ENCODE measurements at regions not wholly inside any gene's neighbourhood (a gene's known extent, or its start where the extent isn't known, plus 50 kb on each side); places are given as distances from the start of the nearest gene placed in this dataset.

DNA sequence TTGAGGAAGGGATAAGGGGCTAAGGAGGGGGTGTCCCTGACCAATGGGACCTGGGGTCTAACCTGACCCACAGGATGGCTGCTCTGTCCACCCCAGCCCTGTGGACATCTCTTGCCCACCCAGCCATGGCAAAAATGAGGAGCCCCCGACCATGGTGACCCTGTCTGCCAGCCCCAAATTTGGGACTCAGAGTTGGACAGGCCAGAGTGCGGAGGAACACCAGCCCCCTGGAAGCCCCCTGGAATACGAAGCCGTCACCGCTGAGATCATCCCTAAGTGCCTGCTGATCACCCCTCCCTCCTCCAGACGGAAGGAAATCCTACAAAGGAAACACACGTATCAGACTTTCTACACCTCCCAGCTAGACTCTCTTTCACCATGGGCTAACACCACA is 119.3 kb downstream of the SIK1 start (continued):
- TF ChIP-seq, protein P1, sequence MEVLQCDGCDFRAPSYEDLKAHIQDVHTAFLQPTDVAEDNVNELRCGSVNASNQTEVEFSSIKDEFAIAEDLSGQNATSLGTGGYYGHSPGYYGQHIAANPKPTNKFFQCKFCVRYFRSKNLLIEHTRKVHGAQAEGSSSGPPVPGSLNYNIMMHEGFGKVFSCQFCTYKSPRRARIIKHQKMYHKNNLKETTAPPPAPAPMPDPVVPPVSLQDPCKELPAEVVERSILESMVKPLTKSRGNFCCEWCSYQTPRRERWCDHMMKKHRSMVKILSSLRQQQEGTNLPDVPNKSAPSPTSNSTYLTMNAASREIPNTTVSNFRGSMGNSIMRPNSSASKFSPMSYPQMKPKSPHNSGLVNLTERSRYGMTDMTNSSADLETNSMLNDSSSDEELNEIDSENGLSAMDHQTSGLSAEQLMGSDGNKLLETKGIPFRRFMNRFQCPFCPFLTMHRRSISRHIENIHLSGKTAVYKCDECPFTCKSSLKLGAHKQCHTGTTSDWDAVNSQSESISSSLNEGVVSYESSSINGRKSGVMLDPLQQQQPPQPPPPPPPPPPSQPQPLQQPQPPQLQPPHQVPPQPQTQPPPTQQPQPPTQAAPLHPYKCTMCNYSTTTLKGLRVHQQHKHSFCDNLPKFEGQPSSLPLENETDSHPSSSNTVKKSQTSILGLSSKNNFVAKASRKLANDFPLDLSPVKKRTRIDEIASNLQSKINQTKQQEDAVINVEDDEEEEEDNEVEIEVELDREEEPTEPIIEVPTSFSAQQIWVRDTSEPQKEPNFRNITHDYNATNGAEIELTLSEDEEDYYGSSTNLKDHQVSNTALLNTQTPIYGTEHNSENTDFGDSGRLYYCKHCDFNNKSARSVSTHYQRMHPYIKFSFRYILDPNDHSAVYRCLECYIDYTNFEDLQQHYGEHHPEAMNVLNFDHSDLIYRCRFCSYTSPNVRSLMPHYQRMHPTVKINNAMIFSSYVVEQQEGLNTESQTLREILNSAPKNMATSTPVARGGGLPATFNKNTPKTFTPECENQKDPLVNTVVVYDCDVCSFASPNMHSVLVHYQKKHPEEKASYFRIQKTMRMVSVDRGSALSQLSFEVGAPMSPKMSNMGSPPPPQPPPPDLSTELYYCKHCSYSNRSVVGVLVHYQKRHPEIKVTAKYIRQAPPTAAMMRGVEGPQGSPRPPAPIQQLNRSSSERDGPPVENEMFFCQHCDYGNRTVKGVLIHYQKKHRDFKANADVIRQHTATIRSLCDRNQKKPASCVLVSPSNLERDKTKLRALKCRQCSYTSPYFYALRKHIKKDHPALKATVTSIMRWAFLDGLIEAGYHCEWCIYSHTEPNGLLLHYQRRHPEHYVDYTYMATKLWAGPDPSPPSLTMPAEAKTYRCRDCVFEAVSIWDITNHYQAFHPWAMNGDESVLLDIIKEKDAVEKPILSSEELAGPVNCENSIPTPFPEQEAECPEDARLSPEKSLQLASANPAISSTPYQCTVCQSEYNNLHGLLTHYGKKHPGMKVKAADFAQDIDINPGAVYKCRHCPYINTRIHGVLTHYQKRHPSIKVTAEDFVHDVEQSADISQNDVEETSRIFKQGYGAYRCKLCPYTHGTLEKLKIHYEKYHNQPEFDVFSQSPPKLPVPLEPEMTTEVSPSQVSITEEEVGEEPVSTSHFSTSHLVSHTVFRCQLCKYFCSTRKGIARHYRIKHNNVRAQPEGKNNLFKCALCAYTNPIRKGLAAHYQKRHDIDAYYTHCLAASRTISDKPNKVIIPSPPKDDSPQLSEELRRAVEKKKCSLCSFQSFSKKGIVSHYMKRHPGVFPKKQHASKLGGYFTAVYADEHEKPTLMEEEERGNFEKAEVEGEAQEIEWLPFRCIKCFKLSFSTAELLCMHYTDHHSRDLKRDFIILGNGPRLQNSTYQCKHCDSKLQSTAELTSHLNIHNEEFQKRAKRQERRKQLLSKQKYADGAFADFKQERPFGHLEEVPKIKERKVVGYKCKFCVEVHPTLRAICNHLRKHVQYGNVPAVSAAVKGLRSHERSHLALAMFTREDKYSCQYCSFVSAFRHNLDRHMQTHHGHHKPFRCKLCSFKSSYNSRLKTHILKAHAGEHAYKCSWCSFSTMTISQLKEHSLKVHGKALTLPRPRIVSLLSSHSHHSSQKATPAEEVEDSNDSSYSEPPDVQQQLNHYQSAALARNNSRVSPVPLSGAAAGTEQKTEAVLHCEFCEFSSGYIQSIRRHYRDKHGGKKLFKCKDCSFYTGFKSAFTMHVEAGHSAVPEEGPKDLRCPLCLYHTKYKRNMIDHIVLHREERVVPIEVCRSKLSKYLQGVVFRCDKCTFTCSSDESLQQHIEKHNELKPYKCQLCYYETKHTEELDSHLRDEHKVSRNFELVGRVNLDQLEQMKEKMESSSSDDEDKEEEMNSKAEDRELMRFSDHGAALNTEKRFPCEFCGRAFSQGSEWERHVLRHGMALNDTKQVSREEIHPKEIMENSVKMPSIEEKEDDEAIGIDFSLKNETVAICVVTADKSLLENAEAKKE (CRISPR knock-in tag; IDR thresholded peaks at IDR 0.05) = no peak
- TF ChIP-seq JUNB (IDR thresholded peaks at IDR 0.05; ENCODE audit: unreplicated experiment) (no peak), NANOG (IDR thresholded peaks at IDR 0.05; ENCODE audit: borderline replicate concordance) (no peak)

DNA sequence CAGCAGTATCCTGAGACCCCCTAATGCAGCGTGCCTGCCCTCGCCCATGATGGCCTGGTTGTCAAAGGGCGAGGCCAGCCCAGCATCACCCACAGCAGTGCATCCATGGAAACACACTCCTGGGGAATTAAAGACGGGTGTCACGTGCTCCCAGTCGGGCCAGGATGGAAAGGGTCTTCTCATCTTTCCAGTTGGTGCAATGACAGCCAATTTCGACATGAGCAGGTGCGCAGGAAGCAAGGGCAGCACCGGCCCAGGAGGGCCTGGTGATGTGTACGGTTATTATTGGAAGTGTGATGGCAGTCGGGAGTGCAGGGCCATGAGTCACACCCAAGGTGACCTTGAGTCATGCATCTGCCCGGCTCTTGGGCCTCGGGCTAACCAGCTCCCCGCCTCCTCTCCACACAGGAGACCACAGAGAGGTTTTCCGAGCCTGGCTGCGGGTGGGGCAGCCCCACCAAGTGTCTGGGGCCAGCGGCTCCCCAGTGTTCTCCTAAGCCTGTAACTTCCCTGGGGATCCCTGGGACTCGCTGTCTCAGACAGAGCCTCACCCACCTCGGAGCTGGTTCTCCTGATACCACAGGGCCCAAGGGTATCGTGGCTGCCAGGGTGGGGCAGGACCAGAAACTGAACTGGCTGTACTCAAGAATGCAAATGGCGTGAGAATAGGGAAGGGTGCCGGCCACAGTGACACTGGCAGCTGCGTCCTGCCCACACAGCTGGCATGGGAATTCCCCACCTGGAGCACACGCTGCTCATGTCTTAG is 119.8 kb downstream of the SIK1 start:
- no peak for ATAC-seq
- Histone ChIP-seq H3K9me2 (ENCODE audit: insufficient read depth) (no peaks in the 10 kb centered on the region), H3K4me3 (no peak overlapping the region), H3K4me1 (ENCODE audit: insufficient read depth) (peaks cover 11% of the 10 kb centered on the region), H3K79me2 (replicated peaks; ENCODE audit: insufficient read depth) (no peaks in the 10 kb centered on the region), H3K4me2 (no peak overlapping the region), H3K27ac (ENCODE audit: low read depth) (no peak overlapping the region), H3F3A (replicated peaks; ENCODE audit: low read depth) (no peaks in the 10 kb centered on the region), H4K20me1 (replicated peaks; ENCODE audit: insufficient read depth) (no peaks in the 10 kb centered on the region), H2AFZ (no peak overlapping the region), H3K27me3 (ENCODE audit: insufficient read depth) (no peaks in the 10 kb centered on the region), H3K36me3 (ENCODE audit: insufficient read depth) (no peaks in the 10 kb centered on the region)
- peaks cover 4% of the 10 kb centered on the region for H3K27me3 Mint-ChIP-seq (ENCODE audit: insufficient read depth, low read depth, poor library complexity)
- no peaks in the 10 kb centered on the region for H3K9me3 Mint-ChIP-seq
- DNase-seq (ENCODE audit: low spot score) = no peak
- no peak overlapping the region for H3K4me3 Mint-ChIP-seq
- H3K27ac Mint-ChIP-seq = no peak overlapping the region
- no peaks in the 10 kb centered on the region for H3K36me3 Mint-ChIP-seq (ENCODE audit: low read depth)
- peaks cover 15% of the 10 kb centered on the region for H3K4me1 Mint-ChIP-seq
- TF ChIP-seq, protein P1 (CRISPR knock-in tag; IDR thresholded peaks at IDR 0.05) = no peak
- TF ChIP-seq JUNB (IDR thresholded peaks at IDR 0.05; ENCODE audit: unreplicated experiment) (no peak), NANOG (IDR thresholded peaks at IDR 0.05; ENCODE audit: borderline replicate concordance) (no peak)
- TF ChIP-seq, protein P2, sequence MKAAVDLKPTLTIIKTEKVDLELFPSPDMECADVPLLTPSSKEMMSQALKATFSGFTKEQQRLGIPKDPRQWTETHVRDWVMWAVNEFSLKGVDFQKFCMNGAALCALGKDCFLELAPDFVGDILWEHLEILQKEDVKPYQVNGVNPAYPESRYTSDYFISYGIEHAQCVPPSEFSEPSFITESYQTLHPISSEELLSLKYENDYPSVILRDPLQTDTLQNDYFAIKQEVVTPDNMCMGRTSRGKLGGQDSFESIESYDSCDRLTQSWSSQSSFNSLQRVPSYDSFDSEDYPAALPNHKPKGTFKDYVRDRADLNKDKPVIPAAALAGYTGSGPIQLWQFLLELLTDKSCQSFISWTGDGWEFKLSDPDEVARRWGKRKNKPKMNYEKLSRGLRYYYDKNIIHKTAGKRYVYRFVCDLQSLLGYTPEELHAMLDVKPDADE (IDR thresholded peaks at IDR 0.05) = no peak
- TF ChIP-seq, protein P3, sequence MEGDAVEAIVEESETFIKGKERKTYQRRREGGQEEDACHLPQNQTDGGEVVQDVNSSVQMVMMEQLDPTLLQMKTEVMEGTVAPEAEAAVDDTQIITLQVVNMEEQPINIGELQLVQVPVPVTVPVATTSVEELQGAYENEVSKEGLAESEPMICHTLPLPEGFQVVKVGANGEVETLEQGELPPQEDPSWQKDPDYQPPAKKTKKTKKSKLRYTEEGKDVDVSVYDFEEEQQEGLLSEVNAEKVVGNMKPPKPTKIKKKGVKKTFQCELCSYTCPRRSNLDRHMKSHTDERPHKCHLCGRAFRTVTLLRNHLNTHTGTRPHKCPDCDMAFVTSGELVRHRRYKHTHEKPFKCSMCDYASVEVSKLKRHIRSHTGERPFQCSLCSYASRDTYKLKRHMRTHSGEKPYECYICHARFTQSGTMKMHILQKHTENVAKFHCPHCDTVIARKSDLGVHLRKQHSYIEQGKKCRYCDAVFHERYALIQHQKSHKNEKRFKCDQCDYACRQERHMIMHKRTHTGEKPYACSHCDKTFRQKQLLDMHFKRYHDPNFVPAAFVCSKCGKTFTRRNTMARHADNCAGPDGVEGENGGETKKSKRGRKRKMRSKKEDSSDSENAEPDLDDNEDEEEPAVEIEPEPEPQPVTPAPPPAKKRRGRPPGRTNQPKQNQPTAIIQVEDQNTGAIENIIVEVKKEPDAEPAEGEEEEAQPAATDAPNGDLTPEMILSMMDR (conservative IDR thresholded peaks at IDR 0.05; ENCODE audit: low read depth in 2 of 2) = no peak

Measured in GM23338 (cell line).